Mesothelial cell of epicardium (in vitro differentiated cells): ENCODE measurements at regions not wholly inside any gene's neighbourhood (a gene's known extent, or its start where the extent isn't known, plus 50 kb on each side); places are given as distances from the start of the nearest gene placed in this dataset.
"Not testable (repeated sequence)": the region's sequence is repeated elsewhere in the genome, so short reads cannot be mapped to it uniquely, and the experiment has no call there.

Experiments used
- DNase-seq, 2 experiments: peaks; one replicate each; pipeline ENCODE4 v3.0.0; 2021; ENCODE audit warnings: low spot score in 2 of 2; ENCODE audit not compliant: unreplicated experiment in 2 of 2
- H3K27ac Mint-ChIP-seq: 2 replicates; pipeline ENCODE4 v1.8.0; 2021; ENCODE audit warnings: mixed read lengths
- H3K27me3 Mint-ChIP-seq: 2 replicates; pipeline ENCODE4 v1.8.0; 2021; ENCODE audit warnings: low read depth, mixed read lengths
- H3K36me3 Mint-ChIP-seq: 2 replicates; pipeline ENCODE4 v1.8.0; 2021; ENCODE audit warnings: mixed read lengths
- H3K4me1 Mint-ChIP-seq: 2 replicates; pipeline ENCODE4 v1.8.0; 2021; ENCODE audit warnings: mixed read lengths
- H3K4me3 Mint-ChIP-seq: 2 replicates; pipeline ENCODE4 v1.8.0; 2021; ENCODE audit warnings: mild to moderate bottlenecking, moderate library complexity, mixed read lengths
- H3K9me3 Mint-ChIP-seq: 2 replicates; pipeline ENCODE4 v1.8.0; 2021; ENCODE audit warnings: mixed read lengths
- TF ChIP-seq, protein P1 (sequence below): fragments of 200-600 bp; sonication (generic); IDR thresholded peaks from one replicate; pipeline ENCODE4 v1.5.0; 2021; ENCODE audit warnings: antibody characterized with exemption; ENCODE audit not compliant: unreplicated experiment

GRCh38 chr5:67989456-67989855 lies 226.1 kb upstream of the PIK3R1 start:
- Mint-ChIP-seq H3K27me3 (no peaks in the 10 kb centered on the region), H3K4me3 (no peak overlapping the region), H3K27ac (no peak overlapping the region), H3K4me1 (peaks cover 32% of the 10 kb centered on the region), H3K9me3 (peaks cover 9% of the 10 kb centered on the region), H3K36me3 (no peaks in the 10 kb centered on the region)
- TF ChIP-seq, protein P1, sequence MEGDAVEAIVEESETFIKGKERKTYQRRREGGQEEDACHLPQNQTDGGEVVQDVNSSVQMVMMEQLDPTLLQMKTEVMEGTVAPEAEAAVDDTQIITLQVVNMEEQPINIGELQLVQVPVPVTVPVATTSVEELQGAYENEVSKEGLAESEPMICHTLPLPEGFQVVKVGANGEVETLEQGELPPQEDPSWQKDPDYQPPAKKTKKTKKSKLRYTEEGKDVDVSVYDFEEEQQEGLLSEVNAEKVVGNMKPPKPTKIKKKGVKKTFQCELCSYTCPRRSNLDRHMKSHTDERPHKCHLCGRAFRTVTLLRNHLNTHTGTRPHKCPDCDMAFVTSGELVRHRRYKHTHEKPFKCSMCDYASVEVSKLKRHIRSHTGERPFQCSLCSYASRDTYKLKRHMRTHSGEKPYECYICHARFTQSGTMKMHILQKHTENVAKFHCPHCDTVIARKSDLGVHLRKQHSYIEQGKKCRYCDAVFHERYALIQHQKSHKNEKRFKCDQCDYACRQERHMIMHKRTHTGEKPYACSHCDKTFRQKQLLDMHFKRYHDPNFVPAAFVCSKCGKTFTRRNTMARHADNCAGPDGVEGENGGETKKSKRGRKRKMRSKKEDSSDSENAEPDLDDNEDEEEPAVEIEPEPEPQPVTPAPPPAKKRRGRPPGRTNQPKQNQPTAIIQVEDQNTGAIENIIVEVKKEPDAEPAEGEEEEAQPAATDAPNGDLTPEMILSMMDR: no peak
- no peak for DNase-seq

DNA sequence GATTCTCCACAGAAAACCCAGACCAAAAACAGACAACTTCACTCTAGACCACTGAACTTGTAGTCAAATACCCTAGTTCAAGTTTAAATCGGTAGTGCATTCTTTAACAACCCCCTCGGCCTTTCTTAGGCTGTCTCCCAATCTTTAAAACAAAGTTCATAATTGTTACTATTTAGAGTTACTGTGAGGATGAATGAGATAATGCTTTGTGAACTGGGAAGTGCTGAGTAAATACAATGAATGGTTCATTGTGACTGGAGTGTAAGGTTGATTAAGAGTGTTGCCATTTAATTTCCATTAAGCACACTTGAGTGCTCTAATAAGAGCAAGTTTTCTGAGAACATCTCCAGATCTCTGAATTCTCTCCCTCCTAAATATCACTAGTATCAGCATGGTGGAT lies 228.8 kb upstream of the PIK3R1 start:
- Mint-ChIP-seq H3K4me1 (peaks cover 19% of the 10 kb centered on the region), H3K27me3 (no peaks in the 10 kb centered on the region)

GRCh38 chr5:67985686-67986387 lies 229.7 kb upstream of the PIK3R1 start:
- H3K4me1 Mint-ChIP-seq: peaks cover 17% of the 10 kb centered on the region

More for the DNA sequence above, 228.8 kb upstream of the PIK3R1 start:
- H3K27ac Mint-ChIP-seq: no peak overlapping the region
- no peak overlapping the region for H3K4me3 Mint-ChIP-seq
- no peak for DNase-seq
- TF ChIP-seq, protein P1: no peak
- peaks cover 3% of the 10 kb centered on the region for H3K9me3 Mint-ChIP-seq
- H3K36me3 Mint-ChIP-seq: no peaks in the 10 kb centered on the region

GRCh38 chr5:67984546-67984945 lies 231.0 kb upstream of the PIK3R1 start:
- no peak for DNase-seq
- Mint-ChIP-seq H3K27ac (no peak overlapping the region), H3K27me3 (no peaks in the 10 kb centered on the region), H3K4me3 (no peak overlapping the region), H3K4me1 (peaks cover 9% of the 10 kb centered on the region), H3K36me3 (no peaks in the 10 kb centered on the region), H3K9me3 (no peaks in the 10 kb centered on the region)
- TF ChIP-seq, protein P1: no peak

More at GRCh38 chr5:67985686-67986387, 229.7 kb upstream of the PIK3R1 start:
- Mint-ChIP-seq H3K9me3 (peaks cover 3% of the 10 kb centered on the region), H3K27me3 (no peaks in the 10 kb centered on the region), H3K27ac (peak overlapping the region; percentile 55), H3K36me3 (no peaks in the 10 kb centered on the region), H3K4me3 (no peak overlapping the region)
- TF ChIP-seq, protein P1: no peak
- DNase-seq: no peak

DNA sequence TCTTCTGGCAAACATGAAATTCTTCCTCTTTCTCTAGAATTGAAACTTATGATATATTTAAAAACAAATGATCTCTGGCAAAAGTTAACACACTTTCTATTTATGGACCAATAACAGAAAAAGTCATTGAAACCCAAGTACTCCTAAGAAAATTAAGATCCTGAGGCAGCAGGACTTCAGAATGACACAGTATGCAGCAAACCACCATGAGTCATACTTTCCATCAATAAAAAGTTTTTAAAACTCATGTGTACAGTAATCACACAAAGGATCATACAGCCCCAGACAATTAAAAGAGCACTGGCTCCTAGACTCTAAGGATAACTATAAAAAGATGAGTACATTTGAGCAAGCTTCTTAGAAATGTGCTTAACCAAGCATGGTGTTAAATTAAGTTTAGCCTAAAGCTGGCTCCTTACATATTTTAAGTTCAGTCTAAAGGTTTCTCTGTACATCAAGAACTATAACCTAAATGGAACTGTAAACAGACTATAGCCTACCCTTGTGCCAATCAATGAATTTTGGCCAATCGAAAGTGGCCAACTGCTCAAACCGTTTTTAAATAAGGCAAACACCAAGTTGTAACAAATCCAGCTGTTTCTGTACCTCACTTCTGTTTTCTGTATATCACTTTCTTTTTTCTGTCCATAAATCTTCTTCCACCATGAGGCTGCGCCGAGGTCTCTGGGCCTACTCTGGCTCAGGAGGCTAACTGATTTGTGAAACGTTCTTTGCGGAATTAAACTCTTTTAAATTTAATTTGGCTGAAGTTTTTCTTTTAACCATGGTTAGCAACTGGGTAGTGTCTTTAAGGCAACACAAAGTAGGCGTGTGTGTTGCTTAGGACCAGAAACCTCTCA lies 232.1 kb upstream of the PIK3R1 start:
- H3K9me3 Mint-ChIP-seq: no peaks in the 10 kb centered on the region
- H3K27ac Mint-ChIP-seq: no peak overlapping the region
- H3K4me3 Mint-ChIP-seq: no peak overlapping the region
- H3K36me3 Mint-ChIP-seq: no peaks in the 10 kb centered on the region
- H3K27me3 Mint-ChIP-seq: no peaks in the 10 kb centered on the region
- H3K4me1 Mint-ChIP-seq: peaks cover 6% of the 10 kb centered on the region
- no peak for DNase-seq
- TF ChIP-seq, protein P1: no peak

- not testable (repeated sequence) for H3K27me3 Mint-ChIP-seq, DNase-seq, H3K36me3 Mint-ChIP-seq, H3K9me3 Mint-ChIP-seq, H3K4me3 Mint-ChIP-seq, H3K27ac Mint-ChIP-seq
- H3K4me1 Mint-ChIP-seq: peaks cover 17% of the 10 kb centered on the region
Measured at GRCh38 chr5:67982160-67982559, 233.4 kb upstream of the PIK3R1 start.
